ENCODE measurements at regions not wholly inside any gene's neighbourhood (a gene's known extent, or its start where the extent isn't known, plus 50 kb on each side); places are given as distances from the start of the nearest gene placed in this dataset.

- in situ Hi-C loops (cut with MboI; ENCODE audit: low sequenced_read_pairs in 4 of 4): loop anchor here in 1 of 4 donors (25.0 kb wide), 1 partner anchor 713 kb away; the partner anchor contains the start of gene SCAF11
Observed at GRCh38 chr12:46699986-46700385, 125.8 kb downstream of the SLC38A4 start.

GRCh38 chr12:46698003-46698402, 127.8 kb downstream of the SLC38A4 start:
- intact Hi-C loops (cut with DNase I; ENCODE audit: low total_unique reads): no loop called here
- in situ Hi-C loops (cut with MboI; ENCODE audit: low sequenced_read_pairs in 4 of 4): loop anchor here in 1 of 4 donors (25.0 kb wide), 1 partner anchor 711 kb away; the partner anchor contains the start of gene SCAF11
- no peak overlapping the region for H3K27ac ChIP-seq
- H3K27me3 ChIP-seq: no peaks in the 10 kb centered on the region
- no peaks in the 10 kb centered on the region for H3K36me3 ChIP-seq
- ATAC-seq: no peak
- no peaks in the 10 kb centered on the region for H3K9me3 ChIP-seq
- H3K4me1 ChIP-seq: peaks cover 12 to 14% of the 10 kb centered on the region in 2 donors
- DNase-seq: no peak
- TF ChIP-seq POLR2A (IDR thresholded peaks at IDR 0.05): no peak
- no peak for TF ChIP-seq CTCF (IDR thresholded peaks at IDR 0.05 in 4 of 5, conservative IDR thresholded peaks at IDR 0.05 in 1 of 5)
- no peak overlapping the region for H3K4me3 ChIP-seq

More at GRCh38 chr12:46699986-46700385, 125.8 kb downstream of the SLC38A4 start:
- intact Hi-C loops (cut with DNase I; ENCODE audit: low total_unique reads): no loop called here
- Histone ChIP-seq H3K27me3 (no peaks in the 10 kb centered on the region), H3K9me3 (no peaks in the 10 kb centered on the region), H3K27ac (no peak overlapping the region), H3K4me3 (no peak overlapping the region), H3K36me3 (no peaks in the 10 kb centered on the region), H3K4me1 (no peaks in the 10 kb centered on the region)
- DNase-seq (no peak), ATAC-seq (no peak)
- TF ChIP-seq POLR2A (IDR thresholded peaks at IDR 0.05): no peak
- TF ChIP-seq CTCF (IDR thresholded peaks at IDR 0.05 in 4 of 5, conservative IDR thresholded peaks at IDR 0.05 in 1 of 5): no peak

GRCh38 chr12:46693518-46693917, 132.3 kb downstream of the SLC38A4 start:
- in situ Hi-C loops (cut with MboI; ENCODE audit: low sequenced_read_pairs in 4 of 4) (loop anchor here in 1 of 4 donors (25.0 kb wide), 1 partner anchor 706 kb away; the partner anchor contains the start of gene SCAF11), intact Hi-C loops (cut with DNase I; ENCODE audit: low total_unique reads) (no loop called here)

GRCh38 chr12:46693034-46693433, 132.8 kb downstream of the SLC38A4 start:
- Histone ChIP-seq H3K4me3 (no peak overlapping the region), H3K4me1 (peaks cover 17 to 19% of the 10 kb centered on the region in 2 donors), H3K27ac (peak overlapping the region; percentile 30 to 67 (median 60)), H3K27me3 (no peaks in the 10 kb centered on the region), H3K9me3 (no peaks in the 10 kb centered on the region), H3K36me3 (no peaks in the 10 kb centered on the region)
- in situ Hi-C loops (cut with MboI; ENCODE audit: low sequenced_read_pairs in 4 of 4): loop anchor here in 1 of 4 donors (25.0 kb wide), 1 partner anchor 706 kb away; the partner anchor contains the start of gene SCAF11
- no peak for DNase-seq
- peak; percentile 19 to 30 for ATAC-seq
- intact Hi-C loops (cut with DNase I; ENCODE audit: low total_unique reads): no loop called here
- TF ChIP-seq POLR2A (IDR thresholded peaks at IDR 0.05): no peak
- no peak for TF ChIP-seq CTCF (IDR thresholded peaks at IDR 0.05 in 4 of 5, conservative IDR thresholded peaks at IDR 0.05 in 1 of 5)

More at GRCh38 chr12:46693518-46693917, 132.3 kb downstream of the SLC38A4 start:
- no peak overlapping the region for H3K4me3 ChIP-seq
- H3K27ac ChIP-seq: peak overlapping the region; percentile 30 to 67 (median 60)
- no peaks in the 10 kb centered on the region for H3K27me3 ChIP-seq
- ATAC-seq: peak; percentile 74 to 82
- H3K4me1 ChIP-seq: peaks cover 17 to 19% of the 10 kb centered on the region in 2 donors
- no peaks in the 10 kb centered on the region for H3K9me3 ChIP-seq
- H3K36me3 ChIP-seq: no peaks in the 10 kb centered on the region
- DNase-seq: no peak
- no peak for TF ChIP-seq POLR2A (IDR thresholded peaks at IDR 0.05)
- no peak for TF ChIP-seq CTCF (IDR thresholded peaks at IDR 0.05 in 4 of 5, conservative IDR thresholded peaks at IDR 0.05 in 1 of 5)
